ENCODE measurements at regions not wholly inside any gene's neighbourhood (a gene's known extent, or its start where the extent isn't known, plus 50 kb on each side); places are given as distances from the start of the nearest gene placed in this dataset.

DNA sequence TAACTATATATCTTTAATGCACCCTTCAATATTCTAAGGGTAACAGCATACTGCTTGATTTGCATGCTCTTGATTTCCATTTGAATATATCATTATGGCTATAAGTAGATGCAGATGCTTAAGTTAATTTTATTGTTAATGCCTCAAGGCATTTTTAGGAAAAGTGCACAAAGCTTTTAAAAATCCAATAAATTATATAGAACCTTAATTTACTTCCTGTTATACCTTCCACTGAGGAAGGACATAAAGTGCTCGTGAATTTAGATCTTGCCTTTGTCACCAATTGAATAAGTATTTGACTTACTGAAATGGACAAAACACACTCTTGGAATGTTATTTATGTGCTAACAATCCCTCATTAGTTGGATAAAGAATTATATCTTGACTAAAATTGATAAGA, 276.7 kb upstream of the CCDC54 start:
- no peak for TF ChIP-seq CTCF (IDR thresholded peaks at IDR 0.05; ENCODE audit: low read length)
- no peak for TF ChIP-seq EZH2 (IDR thresholded peaks at IDR 0.05; ENCODE audit: borderline replicate concordance, low read length)

Data from OCI-LY1 (cell line).